HG03469 (cell line): ENCODE measurements at regions not wholly inside any gene's neighbourhood (a gene's known extent, or its start where the extent isn't known, plus 50 kb on each side); places are given as distances from the start of the nearest gene placed in this dataset.

ENCODE experiments used
- ATAC-seq: cut with Tn5 transposase; IDR thresholded peaks from one replicate; pipeline ENCODE4 v1.9.1; 2021; ENCODE audit warnings: mild to moderate bottlenecking, moderate library complexity, moderate number of reproducible peaks; ENCODE audit not compliant: unreplicated experiment

DNA sequence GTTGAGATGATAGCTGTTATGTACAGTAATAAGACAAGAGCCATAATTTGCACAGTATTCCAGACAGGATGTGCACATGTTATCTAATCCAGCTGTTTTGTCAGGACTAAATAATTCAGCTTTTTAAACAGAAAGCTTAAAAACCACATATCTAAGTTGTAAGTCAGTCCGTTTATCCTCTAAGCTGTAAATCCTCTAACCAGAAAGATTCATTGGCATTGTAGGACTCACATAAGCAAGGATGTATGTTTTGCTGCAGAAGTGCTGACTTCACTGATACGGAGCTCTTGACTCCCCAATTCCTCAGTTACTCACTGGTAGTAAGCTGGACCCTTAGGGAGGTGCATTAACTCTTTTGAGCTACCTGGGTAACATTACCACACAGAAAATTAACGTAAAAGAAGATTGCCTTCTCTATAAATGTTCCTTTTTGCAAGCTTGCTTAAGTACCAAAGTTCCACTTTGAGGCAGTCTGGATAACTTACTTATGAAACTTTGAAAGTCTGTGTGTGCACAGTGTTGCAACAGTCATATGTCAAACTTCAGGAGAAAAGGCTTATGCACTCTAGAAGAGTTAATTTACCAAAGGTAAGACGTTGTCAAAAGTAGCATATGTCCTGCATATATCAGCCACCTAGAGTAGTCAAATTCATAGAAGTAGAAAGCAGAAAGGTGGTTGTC, 58.3 kb upstream of the MAGEB2 start:
- no peak for ATAC-seq

GRCh38 chrX:30161043-30161442, 54.3 kb upstream of the MAGEB2 start:
- no peak for ATAC-seq
